ENCODE measurements at regions not wholly inside any gene's neighbourhood (a gene's known extent, or its start where the extent isn't known, plus 50 kb on each side); places are given as distances from the start of the nearest gene placed in this dataset.

DNA sequence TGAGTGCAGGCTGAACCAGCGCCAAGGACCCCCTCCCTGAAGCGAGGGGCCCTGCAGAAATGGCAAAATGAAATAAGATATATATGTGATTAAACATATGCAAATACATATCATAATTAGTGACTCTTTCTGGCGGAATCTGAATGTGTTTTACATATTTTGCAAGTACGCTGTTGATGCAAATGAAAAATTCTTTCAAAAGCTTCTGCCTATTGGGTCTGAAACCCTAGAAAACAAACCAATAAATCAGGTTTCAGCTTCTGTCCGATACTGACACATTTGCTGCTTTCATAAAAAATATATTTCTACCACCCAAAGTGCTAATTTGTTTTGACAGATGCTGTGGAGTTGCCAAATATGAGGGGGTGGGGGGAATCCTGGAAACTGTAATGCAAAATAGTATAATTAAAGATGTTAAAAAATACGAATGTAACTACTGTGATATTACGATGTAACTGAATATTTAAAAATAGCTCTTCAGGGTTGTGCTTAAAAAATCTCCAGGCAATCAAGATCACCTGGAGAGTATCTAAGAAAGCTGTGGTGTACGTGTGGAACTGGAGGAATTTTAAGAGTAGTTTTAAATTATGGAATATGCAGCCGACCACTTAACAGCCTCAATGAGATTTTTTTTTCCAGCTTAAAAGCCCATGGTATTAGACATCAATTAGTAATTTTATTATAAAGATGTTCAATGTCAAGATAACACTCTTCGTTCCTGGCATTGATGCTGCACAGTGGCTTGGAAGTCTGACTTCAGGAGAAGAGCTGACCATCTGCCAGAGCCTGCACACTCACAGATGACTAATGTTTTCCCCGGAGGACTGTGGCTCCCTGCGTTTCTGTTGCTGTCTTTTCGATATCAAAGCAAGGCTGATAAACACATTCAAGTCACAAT is 122.2 kb upstream of the RCN1 start:
- Mint-ChIP-seq H3K4me1 (ENCODE audit: low read depth) (no peaks in the 10 kb centered on the region), H3K27me3 (ENCODE audit: low read depth) (no peaks in the 10 kb centered on the region), H3K27ac (no peak overlapping the region), H3K36me3 (ENCODE audit: low read depth) (no peaks in the 10 kb centered on the region), H3K9me3 (ENCODE audit: insufficient read depth) (no peaks in the 10 kb centered on the region), H3K4me3 (no peak overlapping the region)
- ChIA-PET POLR2A (no interaction called here), CTCF (interaction anchor here (1.2 to 4.0 kb wide), 2 partner anchors 11 to 208 kb away, joined by 3 to 16 read pairs; no protein-coding TSS in a partner anchor)
- ATAC-seq (no peak), DNase-seq (no peak)

DNA sequence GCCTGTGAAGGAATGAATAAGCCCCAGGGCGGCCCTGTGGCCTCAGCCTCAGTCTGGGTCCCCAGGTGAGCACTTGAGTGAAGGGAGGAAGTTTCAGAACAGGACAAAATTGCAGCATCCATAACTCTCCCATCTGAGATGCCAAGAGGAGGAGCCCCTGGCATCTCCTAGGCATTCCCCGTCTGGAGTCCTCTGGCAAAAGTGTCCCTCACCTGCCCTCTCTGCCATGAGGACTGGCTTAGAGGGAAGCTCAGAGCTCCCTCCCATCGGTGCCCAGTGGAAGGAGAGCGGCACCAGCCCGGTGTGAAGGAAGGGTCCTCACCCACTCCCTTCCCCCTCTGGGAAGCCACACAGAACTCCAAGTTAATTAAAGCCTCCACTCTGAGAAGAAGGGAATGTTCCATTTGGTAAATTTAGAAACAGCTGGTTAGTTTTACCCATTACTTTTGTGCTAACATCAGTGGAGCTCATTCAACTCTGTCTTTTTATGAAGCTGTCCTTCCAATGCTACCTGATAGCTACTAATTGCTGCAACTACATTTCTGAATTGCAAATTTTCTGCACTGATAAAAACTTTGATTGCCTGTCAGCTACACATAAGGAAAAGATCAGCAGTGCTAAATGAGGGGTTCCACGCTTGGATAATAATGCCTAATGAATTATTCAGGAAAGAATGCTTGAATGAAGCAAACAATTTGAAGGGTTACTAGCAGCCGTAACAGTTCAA is 123.3 kb upstream of the RCN1 start:
- POLR2A ChIA-PET: no interaction called here
- Mint-ChIP-seq H3K27me3 (ENCODE audit: low read depth) (no peaks in the 10 kb centered on the region), H3K9me3 (ENCODE audit: insufficient read depth) (no peaks in the 10 kb centered on the region), H3K4me1 (ENCODE audit: low read depth) (no peaks in the 10 kb centered on the region), H3K36me3 (ENCODE audit: low read depth) (no peaks in the 10 kb centered on the region), H3K27ac (no peak overlapping the region), H3K4me3 (no peak overlapping the region)
- ATAC-seq (no peak), DNase-seq (no peak)
- CTCF ChIA-PET: interaction anchor here (4.0 kb wide), 1 partner anchor 10 kb away, joined by 16 read pairs; no protein-coding TSS in a partner anchor

DNA sequence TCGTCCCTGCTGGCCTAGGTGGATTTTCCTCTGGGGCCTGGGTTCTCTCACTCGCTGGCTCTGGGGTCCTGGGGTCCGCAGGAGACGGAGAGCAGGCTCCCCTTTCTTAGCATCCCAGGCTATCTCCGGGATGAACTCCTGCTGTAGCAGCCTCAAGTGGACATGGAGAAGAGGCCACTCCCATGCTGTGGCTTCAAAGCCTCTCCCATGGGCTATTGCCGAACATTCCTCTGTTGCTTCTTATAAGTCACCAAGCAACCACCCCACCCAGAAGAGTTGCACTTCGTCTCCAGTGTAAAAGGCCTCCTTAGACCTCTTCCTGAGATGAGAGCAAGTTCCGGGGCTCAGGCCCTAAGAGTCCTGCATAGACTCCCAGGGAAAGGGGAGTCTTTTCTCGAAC is 124.0 kb upstream of the RCN1 start:
- no peaks in the 10 kb centered on the region for H3K4me1 Mint-ChIP-seq (ENCODE audit: low read depth)
- no peaks in the 10 kb centered on the region for H3K27me3 Mint-ChIP-seq (ENCODE audit: low read depth)
- no peaks in the 10 kb centered on the region for H3K36me3 Mint-ChIP-seq (ENCODE audit: low read depth)
- DNase-seq: no peak
- POLR2A ChIA-PET: no interaction called here
- H3K4me3 Mint-ChIP-seq: no peak overlapping the region
- H3K27ac Mint-ChIP-seq: no peak overlapping the region
- CTCF ChIA-PET: interaction anchor here (4.0 kb wide), 1 partner anchor 9 kb away, joined by 16 read pairs; no protein-coding TSS in a partner anchor
- no peak for ATAC-seq
- no peaks in the 10 kb centered on the region for H3K9me3 Mint-ChIP-seq (ENCODE audit: insufficient read depth)

DNA sequence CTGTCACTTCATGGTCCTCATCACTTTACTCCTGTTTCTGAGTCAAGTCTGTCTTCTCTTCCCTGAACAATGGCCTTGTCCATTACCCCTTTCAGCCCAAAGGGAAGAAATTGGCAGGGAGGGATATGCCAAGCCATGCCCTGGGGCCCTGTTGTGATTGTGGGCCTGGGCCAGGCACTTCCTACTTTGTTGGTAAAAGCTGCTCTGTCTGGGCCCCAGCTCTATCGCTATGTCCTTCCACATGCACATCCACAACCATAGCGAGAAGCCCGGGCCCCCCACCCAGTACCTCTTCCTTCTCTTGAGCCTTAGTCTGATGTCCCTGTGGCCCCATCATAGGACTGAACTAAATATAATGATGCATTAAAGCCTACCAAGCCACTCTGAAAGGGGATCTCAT is 126.7 kb upstream of the RCN1 start:
- H3K36me3 Mint-ChIP-seq (ENCODE audit: low read depth): no peaks in the 10 kb centered on the region
- ChIA-PET POLR2A (no interaction called here), CTCF (no interaction called here)
- no peaks in the 10 kb centered on the region for H3K9me3 Mint-ChIP-seq (ENCODE audit: insufficient read depth)
- ATAC-seq (no peak), DNase-seq (no peak)
- H3K27me3 Mint-ChIP-seq (ENCODE audit: low read depth): no peaks in the 10 kb centered on the region
- no peak overlapping the region for H3K27ac Mint-ChIP-seq
- no peak overlapping the region for H3K4me3 Mint-ChIP-seq
- H3K4me1 Mint-ChIP-seq (ENCODE audit: low read depth): no peaks in the 10 kb centered on the region

DNA sequence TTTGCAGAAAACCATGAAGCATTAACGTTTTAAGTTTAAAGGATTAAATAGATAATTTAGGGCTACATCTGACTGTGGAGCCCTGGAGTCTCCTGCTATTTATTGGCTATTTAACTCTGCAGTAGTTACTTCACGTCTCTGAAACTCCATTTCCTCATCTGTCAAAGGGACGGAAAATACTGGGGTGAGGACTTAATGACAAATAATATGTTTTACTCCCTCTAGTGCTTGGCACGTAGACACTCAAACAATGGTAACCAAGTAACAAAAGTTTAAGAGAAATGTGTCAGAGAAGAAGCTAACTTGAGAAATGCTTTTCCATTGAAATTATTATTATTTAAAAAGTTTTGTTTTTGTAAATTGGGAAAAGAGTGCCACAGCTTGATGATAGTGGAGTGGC is 130.7 kb upstream of the RCN1 start:
- no peak overlapping the region for H3K27ac Mint-ChIP-seq
- H3K36me3 Mint-ChIP-seq (ENCODE audit: low read depth): no peaks in the 10 kb centered on the region
- ChIA-PET CTCF (no interaction called here), POLR2A (no interaction called here)
- H3K4me3 Mint-ChIP-seq: no peak overlapping the region
- H3K9me3 Mint-ChIP-seq (ENCODE audit: insufficient read depth): no peaks in the 10 kb centered on the region
- H3K27me3 Mint-ChIP-seq (ENCODE audit: low read depth): no peaks in the 10 kb centered on the region
- ATAC-seq (no peak), DNase-seq (no peak)
- peaks cover 4% of the 10 kb centered on the region for H3K4me1 Mint-ChIP-seq (ENCODE audit: low read depth)

DNA sequence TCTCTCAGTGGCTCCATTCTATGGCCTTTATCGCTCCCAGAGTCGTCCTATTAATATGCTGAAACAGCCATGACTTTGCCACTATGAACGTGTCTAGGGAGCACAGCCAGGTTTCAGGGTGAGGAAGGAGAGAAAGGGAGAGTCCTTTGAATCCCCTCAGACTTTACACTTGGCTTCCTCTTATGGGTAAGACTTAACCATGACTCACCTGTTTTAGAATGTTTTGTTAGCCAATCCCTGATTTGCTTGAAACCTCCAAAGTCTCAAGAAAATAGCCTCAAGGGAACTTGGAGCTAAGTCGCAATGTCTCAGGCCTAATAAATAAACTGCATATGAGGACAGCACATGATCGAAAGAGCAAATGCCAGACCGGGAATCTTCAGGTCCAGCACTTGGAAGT is 131.2 kb upstream of the RCN1 start:
- no peaks in the 10 kb centered on the region for H3K27me3 Mint-ChIP-seq (ENCODE audit: low read depth)
- no peak overlapping the region for H3K4me3 Mint-ChIP-seq
- H3K36me3 Mint-ChIP-seq (ENCODE audit: low read depth): no peaks in the 10 kb centered on the region
- H3K4me1 Mint-ChIP-seq (ENCODE audit: low read depth): peaks cover 4% of the 10 kb centered on the region
- H3K9me3 Mint-ChIP-seq (ENCODE audit: insufficient read depth): no peaks in the 10 kb centered on the region
- no peak overlapping the region for H3K27ac Mint-ChIP-seq
- ChIA-PET POLR2A (no interaction called here), CTCF (interaction anchor here (4.3 kb wide), 1 partner anchor 721 kb away, joined by 27 read pairs; no protein-coding TSS in a partner anchor)
- DNase-seq (no peak), ATAC-seq (no peak)

DNA sequence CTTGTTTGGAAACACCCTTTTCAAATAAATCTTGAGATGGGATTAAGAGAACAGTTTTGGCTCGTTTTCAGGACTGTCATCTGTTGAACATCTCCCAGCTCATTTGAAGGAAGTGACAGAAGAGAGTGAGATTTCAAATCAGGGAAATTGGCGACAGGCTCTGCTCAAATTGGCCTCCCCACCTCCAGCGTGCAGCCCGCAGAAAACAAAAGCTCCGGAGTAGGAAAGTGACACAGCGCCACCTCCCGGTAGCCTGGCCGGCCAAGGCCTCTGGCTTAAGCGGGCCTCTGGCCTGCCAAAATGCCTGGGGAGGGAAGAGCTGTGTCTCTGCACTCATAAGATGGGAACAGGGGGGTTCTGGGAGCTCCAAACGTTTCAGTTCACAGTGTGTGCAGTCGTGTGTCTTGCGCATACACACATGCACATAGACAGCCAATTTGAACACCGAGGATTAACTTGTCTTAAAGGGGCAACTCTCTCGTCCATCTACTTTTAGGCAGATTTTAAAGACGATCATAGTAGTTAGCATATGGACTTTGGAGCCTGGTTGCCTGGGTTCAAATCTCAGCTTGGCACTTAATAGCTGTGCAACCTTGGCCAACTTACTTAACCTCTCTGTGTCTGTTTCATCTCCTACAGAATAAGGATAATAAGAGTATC is 132.7 kb upstream of the RCN1 start:
- Mint-ChIP-seq H3K27ac (no peak overlapping the region), H3K27me3 (ENCODE audit: low read depth) (no peaks in the 10 kb centered on the region), H3K36me3 (ENCODE audit: low read depth) (no peaks in the 10 kb centered on the region), H3K4me3 (no peak overlapping the region), H3K9me3 (ENCODE audit: insufficient read depth) (no peaks in the 10 kb centered on the region), H3K4me1 (ENCODE audit: low read depth) (peaks cover 4% of the 10 kb centered on the region)
- POLR2A ChIA-PET: interaction anchor here (0.6 kb wide), 1 partner anchor 142 kb away, joined by 4 read pairs; no protein-coding TSS in a partner anchor
- CTCF ChIA-PET: interaction anchor here (0.6 to 4.3 kb wide), 28 partner anchors 10 to 720 kb away, joined by 3 to 27 read pairs (median 4); partner anchors contain the start of genes DCDC1 and DNAJC24
- DNase-seq (peak; percentile 66), ATAC-seq (peak; percentile 65)

DNA sequence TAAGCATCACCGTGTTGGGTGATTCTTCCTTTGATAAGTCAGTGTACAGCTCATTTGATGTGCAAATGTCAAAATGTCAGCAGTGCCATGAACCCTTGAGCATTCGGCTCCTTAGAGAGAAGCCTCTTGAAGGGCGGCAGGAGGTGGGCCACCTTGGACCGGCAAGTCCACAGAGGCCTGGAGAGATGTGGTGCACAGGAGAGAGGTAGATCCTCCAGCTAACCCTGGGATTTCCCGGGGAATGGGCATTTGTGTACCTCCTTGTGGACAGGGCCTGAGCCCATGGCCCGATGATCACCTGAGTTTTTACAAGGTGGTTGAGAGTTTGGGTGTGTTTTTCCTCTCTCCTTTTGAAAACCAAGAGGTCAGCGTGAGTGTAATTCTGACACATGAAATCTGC is 133.2 kb upstream of the RCN1 start:
- ChIA-PET POLR2A (no interaction called here), CTCF (interaction anchor here (0.6 to 4.3 kb wide), 26 partner anchors 9 to 719 kb away, joined by 3 to 27 read pairs (median 4); partner anchors contain the start of genes DCDC1 and DNAJC24)
- DNase-seq: no peak
- Mint-ChIP-seq H3K36me3 (ENCODE audit: low read depth) (no peaks in the 10 kb centered on the region), H3K4me3 (no peak overlapping the region), H3K9me3 (ENCODE audit: insufficient read depth) (no peaks in the 10 kb centered on the region), H3K27me3 (ENCODE audit: low read depth) (no peaks in the 10 kb centered on the region), H3K4me1 (ENCODE audit: low read depth) (peaks cover 4% of the 10 kb centered on the region), H3K27ac (no peak overlapping the region)
- no peak for ATAC-seq

DNA sequence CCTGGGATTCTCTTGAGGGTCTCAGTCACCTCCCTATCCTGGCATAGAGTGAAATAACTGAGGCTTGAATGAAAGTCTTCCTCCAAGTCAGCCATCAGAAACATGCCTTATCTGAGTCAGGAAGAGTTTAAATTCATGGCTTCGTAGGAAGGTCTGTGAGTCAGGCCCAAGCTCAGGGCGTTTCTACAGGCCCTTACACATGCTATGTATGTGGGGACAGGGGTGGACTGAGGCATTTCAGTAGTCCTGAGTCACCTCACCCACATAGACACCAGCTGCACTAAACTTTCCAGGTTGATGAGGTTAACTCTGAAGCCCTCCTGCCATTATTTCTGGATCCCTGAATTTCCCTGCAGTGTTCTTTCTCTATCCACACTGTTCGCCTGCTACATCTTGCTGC is 134.6 kb upstream of the RCN1 start:
- H3K36me3 Mint-ChIP-seq (ENCODE audit: low read depth): no peaks in the 10 kb centered on the region
- DNase-seq (no peak), ATAC-seq (no peak)
- H3K4me1 Mint-ChIP-seq (ENCODE audit: low read depth): peaks cover 4% of the 10 kb centered on the region
- POLR2A ChIA-PET: no interaction called here
- H3K4me3 Mint-ChIP-seq: no peak overlapping the region
- CTCF ChIA-PET: interaction anchor here (1.4 to 4.3 kb wide), 3 partner anchors 12 to 718 kb away, joined by 4 to 27 read pairs (median 16); no protein-coding TSS in a partner anchor
- no peak overlapping the region for H3K27ac Mint-ChIP-seq
- H3K27me3 Mint-ChIP-seq (ENCODE audit: low read depth): peaks cover 6% of the 10 kb centered on the region
- no peaks in the 10 kb centered on the region for H3K9me3 Mint-ChIP-seq (ENCODE audit: insufficient read depth)

DNA sequence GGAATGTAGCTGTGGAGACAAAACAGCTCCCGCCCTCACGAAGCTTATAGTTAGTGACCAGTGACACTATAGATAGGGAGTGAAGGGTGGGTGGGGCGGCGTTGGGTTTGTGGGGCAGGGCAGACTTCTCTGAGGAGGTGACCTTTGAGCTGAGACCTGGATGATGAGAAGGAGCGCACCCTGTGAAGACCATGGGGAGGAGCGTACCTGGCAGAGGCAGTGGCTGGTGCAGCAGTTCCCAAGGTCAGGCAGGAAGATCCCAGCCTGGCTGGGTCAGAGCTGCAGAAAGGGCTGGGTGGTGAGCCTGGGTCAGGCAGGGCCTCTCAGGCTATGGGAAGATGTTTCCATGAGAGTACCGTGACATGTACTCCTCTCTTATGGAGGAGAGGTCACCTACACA is 135.0 kb upstream of the RCN1 start:
- H3K27ac Mint-ChIP-seq: no peak overlapping the region
- H3K36me3 Mint-ChIP-seq (ENCODE audit: low read depth): no peaks in the 10 kb centered on the region
- ChIA-PET CTCF (interaction anchor here (4.3 kb wide), 1 partner anchor 718 kb away, joined by 27 read pairs; no protein-coding TSS in a partner anchor), POLR2A (no interaction called here)
- no peaks in the 10 kb centered on the region for H3K9me3 Mint-ChIP-seq (ENCODE audit: insufficient read depth)
- DNase-seq (no peak), ATAC-seq (no peak)
- peaks cover 4% of the 10 kb centered on the region for H3K4me1 Mint-ChIP-seq (ENCODE audit: low read depth)
- no peak overlapping the region for H3K4me3 Mint-ChIP-seq
- peaks cover 6% of the 10 kb centered on the region for H3K27me3 Mint-ChIP-seq (ENCODE audit: low read depth)

DNA sequence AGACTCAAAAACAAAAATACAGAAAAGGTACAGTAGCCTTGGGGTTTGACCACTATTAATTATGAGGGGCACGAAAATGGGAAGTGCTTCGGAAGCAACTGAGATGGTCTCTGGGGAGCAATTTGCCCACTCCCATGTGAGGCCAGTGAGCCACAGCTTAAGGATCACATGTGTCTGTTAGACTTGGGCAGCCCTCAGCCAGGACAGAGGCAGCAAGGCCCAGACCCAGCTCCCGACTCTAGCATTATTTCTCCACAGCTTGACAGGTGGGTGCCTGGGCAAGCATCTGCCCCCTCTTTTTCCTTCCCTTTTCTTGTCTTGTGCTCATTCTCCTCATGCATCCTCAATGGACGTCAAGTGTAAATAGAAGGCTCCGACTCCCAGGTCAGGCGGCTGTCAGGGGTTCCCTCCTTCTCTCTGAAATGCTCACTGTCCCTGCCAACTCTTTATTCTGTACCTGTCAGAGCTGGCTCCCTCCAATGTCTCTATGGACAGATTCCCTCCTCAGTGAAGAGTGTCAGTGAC is 137.0 kb upstream of the RCN1 start:
- H3K27ac Mint-ChIP-seq: no peak overlapping the region
- no peaks in the 10 kb centered on the region for H3K36me3 Mint-ChIP-seq (ENCODE audit: low read depth)
- no peak overlapping the region for H3K4me3 Mint-ChIP-seq
- DNase-seq (no peak), ATAC-seq (no peak)
- CTCF ChIA-PET: interaction anchor here (0.9 kb wide), 1 partner anchor 10 kb away, joined by 4 read pairs; no protein-coding TSS in a partner anchor
- POLR2A ChIA-PET: no interaction called here
- peaks cover 8% of the 10 kb centered on the region for H3K27me3 Mint-ChIP-seq (ENCODE audit: low read depth)
- H3K9me3 Mint-ChIP-seq (ENCODE audit: insufficient read depth): no peaks in the 10 kb centered on the region
- peaks cover 14% of the 10 kb centered on the region for H3K4me1 Mint-ChIP-seq (ENCODE audit: low read depth)
